ENCODE measurements at regions not wholly inside any gene's neighbourhood (a gene's known extent, or its start where the extent isn't known, plus 50 kb on each side); places are given as distances from the start of the nearest gene placed in this dataset.

DNA sequence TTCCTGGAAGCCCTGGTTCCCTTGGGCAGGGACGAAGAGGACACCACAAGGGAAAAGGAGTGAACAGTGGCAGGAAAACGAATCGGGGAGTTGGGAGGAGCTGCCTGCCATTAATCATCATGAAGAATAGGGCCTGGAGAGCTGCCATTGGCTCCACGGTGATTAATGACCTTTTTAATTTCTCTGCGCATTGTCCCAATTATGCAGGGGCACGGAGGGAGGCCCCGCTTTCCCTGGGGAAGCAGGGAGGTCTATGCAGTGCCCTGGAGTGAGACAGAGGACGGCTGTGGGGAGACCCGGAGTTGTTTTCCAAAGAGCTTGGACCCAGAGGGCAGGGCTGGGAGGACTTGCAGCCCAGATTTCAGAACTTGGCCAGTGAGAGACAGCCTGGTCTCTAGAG, 338.9 kb upstream of the C16orf82 start:
- no peak for TF ChIP-seq EZH2phosphoT487 (IDR thresholded peaks at IDR 0.05; ENCODE audit: borderline replicate concordance, low read depth, low read length)
- no peak for TF ChIP-seq CTCF (conservative IDR thresholded peaks at IDR 0.05; ENCODE audit: low read length)

DNA sequence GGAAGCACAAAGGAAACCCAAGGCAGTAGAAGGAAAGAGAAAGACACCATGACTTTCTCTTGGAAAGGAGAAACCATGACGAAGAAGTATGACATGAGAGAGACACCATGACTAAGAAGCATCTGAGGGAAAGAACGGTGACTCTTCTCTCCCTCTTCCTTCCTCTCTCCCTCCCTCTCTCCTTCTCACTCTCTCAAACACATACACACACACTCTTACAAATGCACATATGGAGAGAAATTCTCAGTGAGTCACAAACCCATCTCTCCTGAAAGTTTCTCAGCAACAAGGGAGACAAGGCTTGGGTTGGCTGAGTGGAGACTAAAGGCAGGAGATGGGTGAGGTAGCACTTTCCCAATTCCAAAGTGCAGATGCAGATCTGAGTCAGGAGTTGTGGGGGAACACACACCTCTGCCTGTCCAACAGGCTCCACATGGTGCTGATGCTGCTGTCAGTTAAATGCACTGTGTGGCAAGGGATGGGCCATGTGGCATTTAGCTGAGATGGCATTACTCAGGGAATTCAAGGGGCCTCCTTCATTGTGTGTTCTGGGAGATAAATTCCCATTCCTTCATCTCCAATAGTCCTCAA, 336.7 kb upstream of the C16orf82 start:
- no peak overlapping the region for H2AFZ ChIP-seq (ENCODE audit: low read length)
- H3K4me2 ChIP-seq (ENCODE audit: low read length): no peak overlapping the region
- no peaks in the 10 kb centered on the region for H3K36me3 ChIP-seq (ENCODE audit: insufficient read depth, low read length)
- ChIA-PET POLR2A (interaction anchor here (0.7 to 1.0 kb wide), 2 partner anchors 9 to 88 kb away, joined by 3 to 4 read pairs; no protein-coding TSS in a partner anchor), CTCF (ENCODE audit: unreplicated experiment) (no interaction called here)
- no peaks in the 10 kb centered on the region for H3K9me3 ChIP-seq (ENCODE audit: low read length)
- no peaks in the 10 kb centered on the region for H3K9me2 ChIP-seq (ENCODE audit: insufficient read depth, low read length)
- H3K4me3 ChIP-seq (ENCODE audit: low read depth, low read length, poor library complexity, severe bottlenecking): no peak overlapping the region
- no peaks in the 10 kb centered on the region for H3K79me2 ChIP-seq (ENCODE audit: insufficient read depth, low read depth, low read length)
- intact Hi-C loops (cut with micrococcal nuclease; ENCODE audit: unreplicated experiment): no loop called here
- DNase-seq (ENCODE audit: low spot score): no peak
- no peak overlapping the region for H3K27ac ChIP-seq (ENCODE audit: low read depth, low read length, poor library complexity, severe bottlenecking)
- no peaks in the 10 kb centered on the region for H4K20me1 ChIP-seq (ENCODE audit: insufficient read depth, low read length)
- TF ChIP-seq EZH2phosphoT487 (IDR thresholded peaks at IDR 0.05; ENCODE audit: borderline replicate concordance, low read depth, low read length) (no peak), CTCF (conservative IDR thresholded peaks at IDR 0.05; ENCODE audit: low read length) (no peak)
- BruUV-seq (replicated peaks): no TSS peak
- no peaks in the 10 kb centered on the region for H3K4me1 ChIP-seq (ENCODE audit: insufficient read depth, low read length, poor library complexity, severe bottlenecking)

More for the DNA sequence above, 338.9 kb upstream of the C16orf82 start:
- H3K4me2 ChIP-seq (ENCODE audit: low read length): no peak overlapping the region
- H3K79me2 ChIP-seq (ENCODE audit: insufficient read depth, low read depth, low read length): no peaks in the 10 kb centered on the region
- no peak for DNase-seq (ENCODE audit: low spot score)
- no peak overlapping the region for H3K4me3 ChIP-seq (ENCODE audit: low read depth, low read length, poor library complexity, severe bottlenecking)
- H3K36me3 ChIP-seq (ENCODE audit: insufficient read depth, low read length): no peaks in the 10 kb centered on the region
- no peaks in the 10 kb centered on the region for H3K4me1 ChIP-seq (ENCODE audit: insufficient read depth, low read length, poor library complexity, severe bottlenecking)
- no peaks in the 10 kb centered on the region for H3K9me3 ChIP-seq (ENCODE audit: low read length)
- ChIA-PET POLR2A (no interaction called here), CTCF (ENCODE audit: unreplicated experiment) (no interaction called here)
- no peak overlapping the region for H3K27ac ChIP-seq (ENCODE audit: low read depth, low read length, poor library complexity, severe bottlenecking)
- H3K9me2 ChIP-seq (ENCODE audit: insufficient read depth, low read length): no peaks in the 10 kb centered on the region
- intact Hi-C loops (cut with micrococcal nuclease; ENCODE audit: unreplicated experiment): no loop called here
- H2AFZ ChIP-seq (ENCODE audit: low read length): no peak overlapping the region
- H4K20me1 ChIP-seq (ENCODE audit: insufficient read depth, low read length): no peaks in the 10 kb centered on the region
- no TSS peak for BruUV-seq (replicated peaks)

DNA sequence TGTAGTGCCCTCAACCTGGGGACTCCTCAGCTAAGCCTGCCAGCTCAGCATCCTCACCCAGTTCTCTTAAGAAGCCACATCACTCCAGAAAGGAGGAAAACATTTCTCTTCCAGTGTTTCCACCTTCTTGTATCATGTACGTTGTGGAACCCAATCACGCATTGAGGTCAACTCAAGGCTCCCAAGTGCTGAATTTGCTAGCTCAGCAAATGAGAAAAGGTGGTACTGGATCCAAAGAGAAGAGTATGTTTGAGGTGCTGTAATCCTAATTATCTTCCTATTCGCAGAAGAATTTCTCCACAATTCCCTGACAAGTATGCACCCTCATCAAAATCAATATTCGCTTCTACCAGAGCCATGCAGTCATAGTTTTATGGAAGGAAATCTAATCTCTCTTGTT, 335.0 kb upstream of the C16orf82 start:
- BruUV-seq (replicated peaks): no TSS peak

More for the DNA sequence above, 335.0 kb upstream of the C16orf82 start:
- Histone ChIP-seq H3K4me3 (ENCODE audit: low read depth, low read length, poor library complexity, severe bottlenecking) (no peak overlapping the region), H3K36me3 (ENCODE audit: insufficient read depth, low read length) (no peaks in the 10 kb centered on the region), H3K4me1 (ENCODE audit: insufficient read depth, low read length, poor library complexity, severe bottlenecking) (no peaks in the 10 kb centered on the region), H2AFZ (ENCODE audit: low read length) (no peak overlapping the region), H3K9me3 (ENCODE audit: low read length) (no peaks in the 10 kb centered on the region), H3K27ac (ENCODE audit: low read depth, low read length, poor library complexity, severe bottlenecking) (no peak overlapping the region), H3K4me2 (ENCODE audit: low read length) (no peak overlapping the region), H4K20me1 (ENCODE audit: insufficient read depth, low read length) (no peaks in the 10 kb centered on the region), H3K9me2 (ENCODE audit: insufficient read depth, low read length) (no peaks in the 10 kb centered on the region), H3K79me2 (ENCODE audit: insufficient read depth, low read depth, low read length) (no peaks in the 10 kb centered on the region)
- no peak for DNase-seq (ENCODE audit: low spot score)
- intact Hi-C loops (cut with micrococcal nuclease; ENCODE audit: unreplicated experiment): no loop called here
- TF ChIP-seq EZH2phosphoT487 (IDR thresholded peaks at IDR 0.05; ENCODE audit: borderline replicate concordance, low read depth, low read length): no peak
- no peak for TF ChIP-seq CTCF (conservative IDR thresholded peaks at IDR 0.05; ENCODE audit: low read length)
- ChIA-PET CTCF (ENCODE audit: unreplicated experiment) (no interaction called here), POLR2A (interaction anchor here (1.0 kb wide), 1 partner anchor 15 kb away, joined by 3 read pairs; no protein-coding TSS in a partner anchor)
